ENCODE measurements at regions not wholly inside any gene's neighbourhood (a gene's known extent, or its start where the extent isn't known, plus 50 kb on each side); places are given as distances from the start of the nearest gene placed in this dataset.

DNA sequence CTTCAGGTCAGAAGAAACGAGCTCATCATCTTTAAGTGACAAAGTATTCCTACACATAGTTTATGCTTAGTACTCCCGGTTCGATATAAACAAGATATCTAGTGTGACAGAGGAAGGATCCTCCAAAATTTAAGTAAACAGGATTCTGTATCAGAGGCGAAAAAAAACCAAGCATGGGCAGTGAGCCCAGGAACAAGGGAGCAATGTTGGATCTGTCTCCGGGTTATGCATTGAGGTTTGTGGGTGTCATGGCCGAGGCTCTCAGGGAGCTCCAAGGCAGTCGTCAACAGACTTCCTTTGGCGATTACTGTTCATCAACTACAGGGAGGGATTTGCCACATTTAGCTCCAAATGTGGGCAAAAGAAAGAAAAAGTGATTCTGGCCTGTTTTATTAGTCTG is 319.5 kb downstream of the CBLN4 start:
- Histone ChIP-seq H3K36me3 (replicated peaks; ENCODE audit: control insufficient read depth, insufficient read depth, low read length) (no peaks in the 10 kb centered on the region), H3K4me3 (ENCODE audit: insufficient read depth, low read depth, low read length) (no peak overlapping the region), H3K27me3 (ENCODE audit: control insufficient read depth, insufficient read depth, low read length) (no peaks in the 10 kb centered on the region)
- DNase-seq, result no peak

DNA sequence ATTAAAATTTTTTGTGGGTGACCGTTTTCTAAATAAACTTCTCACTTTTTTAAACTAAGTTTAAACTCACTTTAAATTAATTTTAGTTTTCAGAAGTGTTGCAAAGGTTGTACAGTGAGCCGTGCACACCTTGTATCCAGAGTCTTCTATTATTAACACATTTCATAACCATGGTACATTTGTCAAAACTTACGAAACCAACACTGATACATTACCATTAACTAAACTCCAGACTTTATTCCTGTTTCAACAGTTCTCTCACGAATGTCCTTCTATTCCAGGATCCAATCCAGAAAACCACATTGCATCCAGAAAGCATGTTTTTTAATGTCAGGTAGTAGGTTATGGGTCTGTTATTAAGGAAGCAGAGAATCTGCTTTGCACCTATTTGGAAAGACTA is 319.9 kb downstream of the CBLN4 start:
- H3K27me3 ChIP-seq (ENCODE audit: control insufficient read depth, insufficient read depth, low read length), result no peaks in the 10 kb centered on the region

DNA sequence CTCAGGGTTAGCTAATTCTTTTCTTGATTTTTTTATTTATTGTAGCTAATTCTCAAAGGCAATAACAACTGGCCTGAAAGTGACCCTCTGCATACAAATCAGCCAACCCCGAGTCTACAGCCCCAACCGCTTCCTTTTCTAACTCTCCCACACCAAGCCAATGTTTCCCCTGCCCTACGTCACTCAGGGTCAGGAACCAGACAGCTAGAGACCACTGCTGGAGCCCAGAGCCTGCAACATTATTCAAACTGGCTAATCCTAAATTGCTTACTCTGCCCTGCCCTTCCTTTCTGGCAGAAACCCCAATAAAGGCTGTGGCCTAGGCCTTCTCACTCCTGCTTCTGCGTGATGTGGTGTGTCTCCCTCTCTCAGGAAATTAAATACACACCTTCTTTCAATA is 320.7 kb downstream of the CBLN4 start:
- no peak overlapping the region for H3K4me3 ChIP-seq (ENCODE audit: insufficient read depth, low read depth, low read length)
- H3K36me3 ChIP-seq (replicated peaks; ENCODE audit: control insufficient read depth, insufficient read depth, low read length), result no peaks in the 10 kb centered on the region
- DNase-seq, result no peak
- no peaks in the 10 kb centered on the region for H3K27me3 ChIP-seq (ENCODE audit: control insufficient read depth, insufficient read depth, low read length)

More for the DNA sequence above, 319.9 kb downstream of the CBLN4 start:
- DNase-seq, result no peak
- Histone ChIP-seq H3K36me3 (replicated peaks; ENCODE audit: control insufficient read depth, insufficient read depth, low read length) (no peaks in the 10 kb centered on the region), H3K4me3 (ENCODE audit: insufficient read depth, low read depth, low read length) (no peak overlapping the region)

DNA sequence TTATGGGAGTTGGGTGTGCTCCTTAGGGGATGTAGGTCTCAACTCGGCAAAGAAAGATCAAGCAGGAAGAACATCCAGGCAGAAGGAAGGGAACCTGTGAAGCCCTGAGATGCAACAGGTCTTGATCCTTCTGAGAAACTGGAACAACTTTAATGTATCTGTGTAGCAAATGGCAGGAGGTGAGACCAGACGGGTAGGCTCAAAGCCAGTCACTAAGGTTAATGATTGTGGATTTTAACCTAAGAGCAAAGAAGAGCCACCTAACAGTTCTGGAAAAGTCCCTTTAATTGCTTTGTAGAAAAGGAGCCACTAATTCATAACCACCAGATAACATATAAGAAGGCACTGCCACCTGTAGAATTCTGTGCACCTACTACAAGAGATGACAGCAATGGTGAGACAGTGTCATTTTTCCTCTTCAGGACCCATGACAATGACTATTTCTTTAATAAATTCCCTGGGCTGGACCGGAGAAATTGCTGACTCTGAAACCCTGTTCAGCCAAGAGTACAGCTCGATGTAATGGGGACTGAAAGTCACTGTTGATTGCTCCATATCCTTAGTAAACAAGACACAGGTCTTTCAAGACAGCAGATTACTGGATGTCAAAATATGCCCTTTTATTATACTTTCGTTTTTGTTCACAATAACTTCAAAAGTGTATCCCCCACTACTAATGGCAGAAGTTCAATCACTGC is 326.2 kb downstream of the CBLN4 start:
- Histone ChIP-seq H3K27me3 (ENCODE audit: control insufficient read depth, insufficient read depth, low read length) (no peaks in the 10 kb centered on the region), H3K4me3 (ENCODE audit: insufficient read depth, low read depth, low read length) (no peak overlapping the region), H3K36me3 (replicated peaks; ENCODE audit: control insufficient read depth, insufficient read depth, low read length) (no peaks in the 10 kb centered on the region)
- DNase-seq, result no peak

DNA sequence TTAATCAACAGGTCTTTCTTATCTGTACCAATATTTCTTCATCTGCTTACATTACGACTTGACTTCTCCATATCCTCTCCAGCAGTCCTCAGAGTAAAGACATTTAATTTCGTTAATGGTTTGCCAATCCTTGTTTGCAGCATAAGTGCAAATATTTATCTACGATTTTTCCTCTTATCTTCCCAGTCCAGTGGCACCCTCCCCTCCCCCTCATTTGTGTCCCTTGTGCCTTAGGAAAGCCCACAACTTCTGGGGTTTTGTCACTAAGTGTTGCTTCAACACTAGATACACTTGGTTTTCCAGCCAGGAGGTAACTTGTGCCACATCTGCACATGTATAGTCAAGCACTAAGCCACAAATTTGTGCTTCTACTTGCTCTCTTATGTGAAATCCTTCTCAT is 327.2 kb downstream of the CBLN4 start:
- Histone ChIP-seq H3K4me3 (ENCODE audit: insufficient read depth, low read depth, low read length) (no peak overlapping the region), H3K36me3 (replicated peaks; ENCODE audit: control insufficient read depth, insufficient read depth, low read length) (no peaks in the 10 kb centered on the region), H3K27me3 (ENCODE audit: control insufficient read depth, insufficient read depth, low read length) (no peaks in the 10 kb centered on the region)
- DNase-seq, result no peak

DNA sequence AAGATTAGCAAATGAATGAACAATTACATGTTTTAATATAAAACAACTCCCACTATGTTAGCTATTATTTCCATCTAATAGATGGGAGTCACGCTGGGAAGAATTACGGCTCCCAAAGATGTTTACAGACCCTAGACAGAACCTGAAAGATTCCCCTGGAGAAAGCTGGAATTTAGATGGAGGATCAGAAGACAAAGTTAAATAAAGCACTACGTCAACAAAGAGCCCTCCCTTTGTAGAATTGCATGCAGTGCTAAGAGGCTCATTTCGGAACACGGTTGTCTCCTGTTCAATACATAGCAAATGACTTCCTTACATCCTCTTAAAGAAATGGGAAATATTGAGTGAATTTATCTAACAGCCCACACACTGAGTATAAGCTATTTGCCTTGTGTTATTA is 328.3 kb downstream of the CBLN4 start:
- no peaks in the 10 kb centered on the region for H3K36me3 ChIP-seq (replicated peaks; ENCODE audit: control insufficient read depth, insufficient read depth, low read length)
- no peak for DNase-seq
- H3K4me3 ChIP-seq (ENCODE audit: insufficient read depth, low read depth, low read length), result no peak overlapping the region
- no peaks in the 10 kb centered on the region for H3K27me3 ChIP-seq (ENCODE audit: control insufficient read depth, insufficient read depth, low read length)

DNA sequence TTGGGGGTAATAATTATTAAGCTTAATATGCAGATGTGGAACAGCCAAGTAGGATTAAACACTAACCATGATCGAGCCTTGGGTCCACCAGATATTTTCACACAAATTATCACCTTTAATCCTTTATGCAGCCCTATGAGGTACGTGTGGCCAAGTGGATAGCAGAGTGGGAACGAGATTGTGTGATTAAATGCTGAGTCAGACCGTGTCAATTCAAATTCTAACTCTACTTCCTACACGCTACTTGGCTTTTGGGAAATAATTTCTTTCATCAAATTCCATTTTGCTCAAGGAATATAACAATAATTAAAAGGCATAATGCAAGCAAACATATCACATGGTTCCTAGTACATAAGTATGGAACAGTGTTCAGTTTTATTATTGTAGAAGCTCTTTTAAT is 329.2 kb downstream of the CBLN4 start:
- Histone ChIP-seq H3K27me3 (ENCODE audit: control insufficient read depth, insufficient read depth, low read length) (no peaks in the 10 kb centered on the region), H3K36me3 (replicated peaks; ENCODE audit: control insufficient read depth, insufficient read depth, low read length) (no peaks in the 10 kb centered on the region), H3K4me3 (ENCODE audit: insufficient read depth, low read depth, low read length) (no peak overlapping the region)
- DNase-seq, result no peak

DNA sequence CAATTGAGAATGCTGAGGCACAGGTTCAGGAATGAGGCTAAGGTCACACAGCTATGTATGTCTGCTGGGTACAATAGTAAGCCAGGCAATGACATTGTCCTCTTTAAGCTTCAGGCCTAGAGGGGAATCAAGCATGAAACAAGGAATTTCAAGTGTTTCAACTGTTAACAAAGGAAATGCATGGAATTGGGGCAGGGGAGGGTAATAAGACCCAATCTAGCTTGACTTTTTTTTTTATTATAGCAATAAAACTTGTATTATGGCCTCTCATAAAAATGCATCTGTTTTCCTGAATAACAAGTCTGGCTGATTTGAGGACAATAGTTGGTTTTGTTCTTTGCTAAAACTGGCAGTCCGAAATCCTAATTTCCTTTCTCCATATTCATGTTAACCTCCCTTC is 336.7 kb downstream of the CBLN4 start:
- Histone ChIP-seq H3K27me3 (ENCODE audit: control insufficient read depth, insufficient read depth, low read length) (no peaks in the 10 kb centered on the region), H3K36me3 (replicated peaks; ENCODE audit: control insufficient read depth, insufficient read depth, low read length) (no peaks in the 10 kb centered on the region), H3K4me3 (ENCODE audit: insufficient read depth, low read depth, low read length) (no peak overlapping the region)
- no peak for DNase-seq

DNA sequence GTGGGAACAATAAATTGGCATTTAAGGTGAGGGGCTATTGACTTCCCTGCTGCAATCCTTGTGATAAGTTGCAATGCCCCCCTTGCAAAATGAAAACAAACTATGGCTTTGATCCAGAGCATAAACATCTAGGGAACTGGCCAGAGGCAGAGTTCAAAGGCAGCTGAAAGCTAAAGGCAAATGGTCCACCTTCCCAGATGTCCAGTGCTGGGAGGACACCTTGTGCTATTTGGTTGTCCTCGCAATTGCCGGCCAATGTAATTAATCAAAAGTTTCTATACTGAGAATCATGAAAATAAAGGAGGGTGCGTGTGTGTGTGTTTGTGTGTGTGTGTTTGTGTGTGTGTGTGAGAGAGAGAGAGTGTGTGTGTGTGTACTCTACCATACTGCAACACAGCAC is 337.4 kb downstream of the CBLN4 start:
- Histone ChIP-seq H3K27me3 (ENCODE audit: control insufficient read depth, insufficient read depth, low read length) (no peaks in the 10 kb centered on the region), H3K4me3 (ENCODE audit: insufficient read depth, low read depth, low read length) (no peak overlapping the region), H3K36me3 (replicated peaks; ENCODE audit: control insufficient read depth, insufficient read depth, low read length) (no peaks in the 10 kb centered on the region)
- DNase-seq, result no peak

DNA sequence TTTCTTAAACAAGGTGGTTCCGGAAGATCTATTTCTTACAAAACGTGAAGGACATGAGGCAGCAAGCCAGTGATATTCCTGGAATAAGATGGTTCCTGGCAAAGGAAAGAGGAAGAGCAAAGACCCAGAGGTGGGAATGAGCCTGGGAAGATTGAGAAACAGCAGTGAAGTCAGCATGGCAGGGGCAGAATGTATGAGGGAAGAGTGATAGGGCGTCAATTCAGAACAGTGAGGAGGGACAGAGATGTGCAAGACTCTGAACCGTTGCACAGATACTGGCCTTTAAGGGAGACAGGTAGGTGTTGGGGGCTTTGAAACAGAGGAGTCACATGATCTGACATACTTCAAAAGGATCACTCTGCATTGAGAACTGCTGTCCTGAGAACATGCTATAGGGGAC is 338.3 kb downstream of the CBLN4 start:
- Histone ChIP-seq H3K27me3 (ENCODE audit: control insufficient read depth, insufficient read depth, low read length) (no peaks in the 10 kb centered on the region), H3K36me3 (replicated peaks; ENCODE audit: control insufficient read depth, insufficient read depth, low read length) (no peaks in the 10 kb centered on the region), H3K4me3 (ENCODE audit: insufficient read depth, low read depth, low read length) (no peak overlapping the region)
- no peak for DNase-seq

DNA sequence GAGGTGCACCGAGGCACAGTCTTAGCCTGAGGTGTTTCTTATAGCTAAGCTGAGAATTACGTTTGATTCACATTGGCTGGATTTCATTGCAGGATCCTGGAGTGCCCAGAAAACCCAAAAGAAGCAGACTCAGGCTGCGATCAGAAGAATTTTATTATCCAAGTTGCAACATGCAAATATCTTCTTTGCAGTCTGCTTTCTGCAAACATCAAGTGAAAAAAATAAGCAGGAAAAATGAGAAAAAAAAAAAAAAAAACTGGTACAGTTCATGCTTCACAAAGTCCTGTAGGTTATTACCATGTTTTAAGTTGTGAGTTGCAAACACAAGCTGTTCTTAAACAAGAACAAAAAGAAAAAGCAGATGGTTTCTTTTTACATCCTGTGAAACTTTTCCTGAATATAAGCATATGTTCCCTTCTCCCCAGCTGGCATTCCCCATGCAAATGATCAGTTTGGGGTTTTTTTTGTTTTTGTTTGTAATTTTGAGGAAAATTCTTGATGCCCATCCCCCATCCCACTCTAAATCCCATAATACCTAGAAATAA is 349.0 kb downstream of the CBLN4 start:
- no peaks in the 10 kb centered on the region for H3K36me3 ChIP-seq (replicated peaks; ENCODE audit: control insufficient read depth, insufficient read depth, low read length)
- no peak overlapping the region for H3K4me3 ChIP-seq (ENCODE audit: insufficient read depth, low read depth, low read length)
- DNase-seq, result no peak
- no peaks in the 10 kb centered on the region for H3K27me3 ChIP-seq (ENCODE audit: control insufficient read depth, insufficient read depth, low read length)

DNA sequence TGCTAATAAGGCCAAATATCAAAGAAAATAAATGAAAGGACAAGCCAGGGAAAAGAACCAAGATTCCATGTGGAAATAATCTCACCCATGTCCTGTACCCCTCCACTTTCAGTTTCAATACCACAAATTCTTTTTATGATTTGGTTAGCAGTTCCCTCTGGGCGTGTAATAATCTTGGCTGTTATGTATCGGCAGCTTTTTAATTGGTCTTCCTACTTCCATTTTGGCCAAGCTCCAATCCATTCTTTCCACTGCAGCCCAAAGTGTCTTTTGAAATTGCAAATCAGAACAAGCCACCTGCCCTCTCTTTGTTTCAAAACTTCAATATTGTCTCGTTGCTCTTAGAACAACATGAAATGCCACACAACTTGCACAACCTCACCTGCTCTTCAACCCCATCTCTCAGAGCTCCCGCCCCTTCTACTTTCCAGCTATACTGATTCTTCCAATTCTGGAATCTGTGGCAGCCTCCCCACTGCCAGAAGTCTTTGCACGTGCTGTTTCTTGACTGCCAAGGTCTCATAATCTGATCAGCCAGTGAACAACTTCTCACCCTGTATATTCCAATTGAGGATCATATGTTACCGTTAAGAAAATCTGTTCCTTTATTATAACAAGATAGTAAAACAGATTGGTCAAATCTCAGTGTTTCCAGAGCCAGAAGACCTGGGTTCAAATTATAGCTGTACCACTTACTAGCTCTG is 354.5 kb downstream of the CBLN4 start:
- H3K36me3 ChIP-seq (replicated peaks; ENCODE audit: control insufficient read depth, insufficient read depth, low read length), result no peaks in the 10 kb centered on the region
- no peak for DNase-seq
- H3K4me3 ChIP-seq (ENCODE audit: insufficient read depth, low read depth, low read length), result no peak overlapping the region
- no peaks in the 10 kb centered on the region for H3K27me3 ChIP-seq (ENCODE audit: control insufficient read depth, insufficient read depth, low read length)

DNA sequence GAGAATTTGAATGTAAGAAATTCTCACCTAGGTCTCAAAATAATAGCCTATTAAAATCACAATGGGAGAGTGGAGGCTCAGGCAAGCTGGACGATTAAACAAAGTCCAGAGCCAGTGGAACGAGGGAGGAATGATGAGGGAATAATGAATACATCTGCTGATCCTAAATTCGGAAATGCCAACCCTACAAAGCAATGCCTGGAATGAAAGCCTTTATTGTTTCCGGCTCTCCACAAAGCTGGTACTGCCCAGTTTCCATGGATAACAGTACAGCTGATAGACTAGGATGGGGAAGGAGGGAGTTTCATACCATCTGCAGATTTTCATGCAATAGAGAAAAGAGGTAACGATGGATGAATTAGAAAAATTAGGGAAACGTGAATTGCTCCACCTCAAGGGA is 356.1 kb downstream of the CBLN4 start:
- H3K27me3 ChIP-seq (ENCODE audit: control insufficient read depth, insufficient read depth, low read length), result no peaks in the 10 kb centered on the region
- DNase-seq, result no peak
- no peak overlapping the region for H3K4me3 ChIP-seq (ENCODE audit: insufficient read depth, low read depth, low read length)
- H3K36me3 ChIP-seq (replicated peaks; ENCODE audit: control insufficient read depth, insufficient read depth, low read length), result no peaks in the 10 kb centered on the region

DNA sequence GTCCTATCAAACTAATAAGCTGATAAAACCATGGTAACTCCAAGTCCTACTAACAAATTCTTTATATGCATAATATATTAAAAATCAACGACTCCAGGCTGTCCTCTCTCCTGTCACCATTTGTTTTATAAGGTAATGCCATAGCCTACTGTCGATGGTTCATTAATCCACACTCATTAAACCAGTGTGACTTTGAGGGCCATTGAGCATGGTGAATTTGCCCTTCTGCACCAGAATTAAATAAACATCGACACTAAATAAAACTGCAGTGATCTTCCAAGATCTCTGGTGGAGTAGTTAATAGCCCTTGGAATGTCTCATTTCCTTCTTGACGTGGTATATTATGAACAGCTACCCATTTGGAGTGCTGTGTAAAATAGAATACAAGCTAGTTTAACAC is 358.5 kb downstream of the CBLN4 start:
- DNase-seq, result no peak
- no peak overlapping the region for H3K4me3 ChIP-seq (ENCODE audit: insufficient read depth, low read depth, low read length)
- H3K27me3 ChIP-seq (ENCODE audit: control insufficient read depth, insufficient read depth, low read length), result no peaks in the 10 kb centered on the region
- no peaks in the 10 kb centered on the region for H3K36me3 ChIP-seq (replicated peaks; ENCODE audit: control insufficient read depth, insufficient read depth, low read length)

DNA sequence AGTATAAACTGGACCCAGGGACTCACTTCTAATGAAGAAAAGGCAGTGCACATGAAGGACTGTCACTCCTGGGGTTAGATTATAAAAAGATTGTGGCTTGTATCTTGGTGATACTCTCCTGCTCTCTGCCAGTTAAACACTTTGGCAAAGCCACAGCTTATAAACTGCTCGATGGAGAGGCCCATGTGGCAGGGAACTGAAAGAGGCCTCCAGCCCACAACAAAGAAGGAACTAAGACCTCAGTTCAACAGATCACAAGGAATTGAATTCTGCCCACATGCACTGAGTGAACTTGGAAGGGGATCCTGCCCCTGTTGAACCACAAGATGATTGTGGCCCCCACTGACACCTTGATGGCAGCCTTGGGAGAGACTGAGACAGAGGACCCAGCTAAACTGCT is 363.8 kb downstream of the CBLN4 start:
- Histone ChIP-seq H3K4me3 (ENCODE audit: insufficient read depth, low read depth, low read length) (no peak overlapping the region), H3K27me3 (ENCODE audit: control insufficient read depth, insufficient read depth, low read length) (no peaks in the 10 kb centered on the region), H3K36me3 (replicated peaks; ENCODE audit: control insufficient read depth, insufficient read depth, low read length) (no peaks in the 10 kb centered on the region)
- DNase-seq, result no peak
